TTC549 (cell line): ENCODE measurements at regions not wholly inside any gene's neighbourhood (a gene's known extent, or its start where the extent isn't known, plus 50 kb on each side); places are given as distances from the start of the nearest gene placed in this dataset.

Experiments
- FAIRE-seq: peaks from 2 replicates; lab custom pipeline; 2012; peaks lifted over from hg19 to GRCh38; lab: Jason Lieb, UNC

GRCh38 chr20:51094221-51094620 lies 71.3 kb upstream of the KCNG1 start:
- FAIRE-seq, result no peak

- FAIRE-seq, result no peak
Measured at GRCh38 chr20:51093240-51093763, 70.4 kb upstream of the KCNG1 start.

GRCh38 chr20:51092338-51092737 lies 69.4 kb upstream of the KCNG1 start:
- no peak for FAIRE-seq

GRCh38 chr20:51091406-51092195 lies 68.7 kb upstream of the KCNG1 start:
- FAIRE-seq, result no peak

GRCh38 chr20:51089840-51090239 lies 66.9 kb upstream of the KCNG1 start:
- FAIRE-seq, result no peak

GRCh38 chr20:51089272-51089781 lies 66.4 kb upstream of the KCNG1 start:
- FAIRE-seq, result no peak

- FAIRE-seq, result no peak
Measured at GRCh38 chr20:51087266-51087665, 64.4 kb upstream of the KCNG1 start.

GRCh38 chr20:51085769-51086168 lies 62.9 kb upstream of the KCNG1 start:
- no peak for FAIRE-seq

GRCh38 chr20:51084593-51085377 lies 61.9 kb upstream of the KCNG1 start:
- no peak for FAIRE-seq

GRCh38 chr20:51083447-51083846 lies 60.5 kb upstream of the KCNG1 start:
- no peak for FAIRE-seq

- no peak for FAIRE-seq
Measured at GRCh38 chr20:51082988-51083387, 60.1 kb upstream of the KCNG1 start.

- FAIRE-seq, result no peak
Measured at GRCh38 chr20:51080516-51080915, 57.6 kb upstream of the KCNG1 start.

GRCh38 chr20:51079488-51079887 lies 56.6 kb upstream of the KCNG1 start:
- FAIRE-seq, result no peak

GRCh38 chr20:51077686-51078060 lies 54.8 kb upstream of the KCNG1 start:
- FAIRE-seq, result no peak

GRCh38 chr20:51076786-51077685 lies 54.1 kb upstream of the KCNG1 start:
- no peak for FAIRE-seq

GRCh38 chr20:51074062-51074461 lies 51.2 kb upstream of the KCNG1 start:
- no peak for FAIRE-seq
